ENCODE measurements at regions not wholly inside any gene's neighbourhood (a gene's known extent, or its start where the extent isn't known, plus 50 kb on each side); places are given as distances from the start of the nearest gene placed in this dataset.
"Not testable (repeated sequence)": the region's sequence is repeated elsewhere in the genome, so short reads cannot be mapped to it uniquely, and the experiment has no call there.

DNA sequence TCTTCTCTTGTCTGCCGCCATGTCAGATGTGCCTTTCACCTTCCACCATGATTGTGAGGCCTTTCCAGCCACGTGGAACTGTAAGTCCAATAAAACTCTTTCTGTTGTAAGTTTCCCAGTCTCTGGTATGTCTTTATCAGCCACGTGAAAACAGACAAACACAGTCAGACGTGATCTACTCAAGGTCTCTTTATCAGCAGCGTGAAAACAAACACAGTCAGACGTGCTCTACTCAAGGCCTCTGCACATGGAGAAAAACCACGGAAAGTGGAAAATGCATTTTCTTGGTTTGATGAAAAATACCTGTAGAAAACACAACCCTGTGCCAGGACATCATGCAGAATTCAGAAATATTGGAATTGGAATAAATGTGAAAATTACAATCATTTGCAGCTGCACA lies 1115.7 kb downstream of the TMEM121 start:
- H3K27me3 ChIP-seq (ENCODE audit: control insufficient read depth in 3 of 3, insufficient read depth in 3 of 3, low read length in 2 of 3): no peaks in the 10 kb centered on the region
- ATAC-seq (ENCODE audit: insufficient read depth, low FRiP score): no peak

DNA sequence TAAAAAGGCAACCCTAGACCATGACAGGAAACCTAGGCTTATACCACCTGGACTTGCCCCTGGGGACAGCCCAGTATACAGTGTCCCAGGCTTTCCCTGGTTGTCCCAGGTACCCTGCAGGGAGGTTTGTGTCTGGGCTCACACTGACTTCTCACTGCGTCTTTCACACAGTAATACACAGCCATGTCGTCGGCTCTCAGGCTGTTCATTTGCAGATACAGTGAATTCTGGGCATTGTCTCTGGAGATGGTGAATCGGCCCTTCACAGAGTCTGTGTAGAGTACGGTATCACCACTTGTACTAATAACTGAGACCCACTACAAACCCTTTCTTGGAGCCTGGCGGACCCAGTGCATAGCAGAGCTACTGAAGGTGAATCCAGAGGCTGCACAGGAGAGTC lies 1116.6 kb downstream of the TMEM121 start:
- ATAC-seq (ENCODE audit: insufficient read depth, low FRiP score); H3K9me3 ChIP-seq (ENCODE audit: control insufficient read depth in 4 of 4, insufficient read depth in 3 of 4, low read length in 3 of 4); H3K27me3 ChIP-seq (ENCODE audit: control insufficient read depth in 3 of 3, insufficient read depth in 3 of 3, low read length in 2 of 3); DNase-seq; H3K4me1 ChIP-seq (ENCODE audit: control insufficient read depth in 5 of 5, insufficient read depth in 5 of 5, low read length in 5 of 5); H3K36me3 ChIP-seq (ENCODE audit: control insufficient read depth in 4 of 4, insufficient read depth in 4 of 4, low read length in 4 of 4); H3K27ac ChIP-seq (ENCODE audit: low read depth in 1 of 2, low read length in 1 of 2); H3K4me3 ChIP-seq; H3K9ac ChIP-seq (ENCODE audit: insufficient read depth in 1 of 2, low read length in 2 of 2): not testable (repeated sequence)
- 64 to 72% methylated on average over 3 to 6 of the region's 6 CpGs for WGBS, 2 donors

More for the DNA sequence above, 1115.7 kb downstream of the TMEM121 start:
- 58 to 64% methylated on average over 7 of the region's 7 CpGs for WGBS, 2 donors
- TF ChIP-seq, protein P1, sequence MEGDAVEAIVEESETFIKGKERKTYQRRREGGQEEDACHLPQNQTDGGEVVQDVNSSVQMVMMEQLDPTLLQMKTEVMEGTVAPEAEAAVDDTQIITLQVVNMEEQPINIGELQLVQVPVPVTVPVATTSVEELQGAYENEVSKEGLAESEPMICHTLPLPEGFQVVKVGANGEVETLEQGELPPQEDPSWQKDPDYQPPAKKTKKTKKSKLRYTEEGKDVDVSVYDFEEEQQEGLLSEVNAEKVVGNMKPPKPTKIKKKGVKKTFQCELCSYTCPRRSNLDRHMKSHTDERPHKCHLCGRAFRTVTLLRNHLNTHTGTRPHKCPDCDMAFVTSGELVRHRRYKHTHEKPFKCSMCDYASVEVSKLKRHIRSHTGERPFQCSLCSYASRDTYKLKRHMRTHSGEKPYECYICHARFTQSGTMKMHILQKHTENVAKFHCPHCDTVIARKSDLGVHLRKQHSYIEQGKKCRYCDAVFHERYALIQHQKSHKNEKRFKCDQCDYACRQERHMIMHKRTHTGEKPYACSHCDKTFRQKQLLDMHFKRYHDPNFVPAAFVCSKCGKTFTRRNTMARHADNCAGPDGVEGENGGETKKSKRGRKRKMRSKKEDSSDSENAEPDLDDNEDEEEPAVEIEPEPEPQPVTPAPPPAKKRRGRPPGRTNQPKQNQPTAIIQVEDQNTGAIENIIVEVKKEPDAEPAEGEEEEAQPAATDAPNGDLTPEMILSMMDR (IDR thresholded peaks at IDR 0.05; ENCODE audit: control extremely low read depth, extremely low read depth): no peak
- H3K4me1 ChIP-seq (ENCODE audit: control insufficient read depth in 5 of 5, insufficient read depth in 5 of 5, low read length in 5 of 5): no peaks in the 10 kb centered on the region
- peaks cover 0 to 3% (median 1%) of the 10 kb centered on the region in 4 donors for H3K9me3 ChIP-seq (ENCODE audit: control insufficient read depth in 4 of 4, insufficient read depth in 3 of 4, low read length in 3 of 4)
- no peaks in the 10 kb centered on the region for H3K36me3 ChIP-seq (ENCODE audit: control insufficient read depth in 4 of 4, insufficient read depth in 4 of 4, low read length in 4 of 4)
- no peak overlapping the region for H3K4me3 ChIP-seq
- H3K27ac ChIP-seq (ENCODE audit: low read depth in 1 of 2, low read length in 1 of 2): no peak overlapping the region
- H3K9ac ChIP-seq (ENCODE audit: insufficient read depth in 1 of 2, low read length in 2 of 2): no peak overlapping the region
- no peak for DNase-seq

DNA sequence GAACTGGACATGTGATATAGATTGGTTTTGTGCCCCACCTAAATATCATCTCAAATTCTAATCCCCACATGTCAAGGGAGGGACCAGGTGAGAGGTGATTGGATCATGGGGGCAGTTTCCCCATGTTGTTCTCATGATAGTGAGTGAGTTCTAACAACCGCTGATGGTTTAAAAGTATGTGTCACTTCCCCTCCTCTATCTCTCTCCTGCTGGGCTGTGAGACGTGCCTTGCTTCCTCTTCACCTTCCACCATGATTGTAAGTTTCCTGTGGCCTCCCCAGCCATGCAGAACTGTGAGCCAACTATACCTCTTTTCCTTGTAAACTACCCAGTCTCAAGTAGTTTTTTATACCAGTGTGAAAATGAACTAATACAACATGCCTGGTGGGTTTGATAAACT lies 1122.5 kb downstream of the TMEM121 start:
- H3K9me3 ChIP-seq (ENCODE audit: control insufficient read depth in 4 of 4, insufficient read depth in 3 of 4, low read length in 3 of 4); H3K27ac ChIP-seq (ENCODE audit: low read depth in 1 of 2, low read length in 1 of 2); ATAC-seq (ENCODE audit: insufficient read depth, low FRiP score); H3K9ac ChIP-seq (ENCODE audit: insufficient read depth in 1 of 2, low read length in 2 of 2); H3K36me3 ChIP-seq (ENCODE audit: control insufficient read depth in 4 of 4, insufficient read depth in 4 of 4, low read length in 4 of 4); H3K4me3 ChIP-seq; DNase-seq; H3K27me3 ChIP-seq (ENCODE audit: control insufficient read depth in 3 of 3, insufficient read depth in 3 of 3, low read length in 2 of 3); H3K4me1 ChIP-seq (ENCODE audit: control insufficient read depth in 5 of 5, insufficient read depth in 5 of 5, low read length in 5 of 5): not testable (repeated sequence)
- 18 to 19% methylated on average over 2 of the region's 2 CpGs for WGBS, 2 donors

DNA sequence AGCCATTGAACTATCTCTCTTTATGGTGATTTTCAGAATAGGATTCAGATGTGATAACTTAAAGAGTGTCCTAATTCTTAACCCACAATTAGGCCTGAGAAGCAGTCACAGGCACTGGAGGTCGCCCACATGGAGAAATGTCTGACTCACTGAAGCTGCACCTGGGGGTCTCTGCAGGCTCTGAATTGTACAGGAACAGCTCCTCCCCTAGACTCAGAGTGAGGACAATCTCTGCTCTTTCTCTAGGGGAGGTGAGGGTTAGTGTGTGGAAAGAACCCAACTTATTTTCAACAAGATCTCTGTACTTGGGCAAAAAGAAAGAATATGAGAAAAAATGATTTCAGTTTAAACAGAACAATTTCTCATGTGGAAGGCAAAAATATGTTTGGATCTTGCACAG lies 1124.6 kb downstream of the TMEM121 start:
- H3K4me3 ChIP-seq: no peak overlapping the region
- no peak for ATAC-seq (ENCODE audit: insufficient read depth, low FRiP score)
- DNase-seq: no peak
- H3K27me3 ChIP-seq (ENCODE audit: control insufficient read depth in 3 of 3, insufficient read depth in 3 of 3, low read length in 2 of 3): peaks cover 0 to 3% (median 0%) of the 10 kb centered on the region in 3 donors
- no peak overlapping the region for H3K9ac ChIP-seq (ENCODE audit: insufficient read depth in 1 of 2, low read length in 2 of 2)
- no peaks in the 10 kb centered on the region for H3K36me3 ChIP-seq (ENCODE audit: control insufficient read depth in 4 of 4, insufficient read depth in 4 of 4, low read length in 4 of 4)
- 33 to 36% methylated on average over 1 of the region's 1 CpG for WGBS, 2 donors
- H3K4me1 ChIP-seq (ENCODE audit: control insufficient read depth in 5 of 5, insufficient read depth in 5 of 5, low read length in 5 of 5): no peaks in the 10 kb centered on the region
- TF ChIP-seq, protein P1 (IDR thresholded peaks at IDR 0.05; ENCODE audit: control extremely low read depth, extremely low read depth): no peak
- H3K27ac ChIP-seq (ENCODE audit: low read depth in 1 of 2, low read length in 1 of 2): no peak overlapping the region
- peaks cover 0 to 3% (median 0%) of the 10 kb centered on the region in 4 donors for H3K9me3 ChIP-seq (ENCODE audit: control insufficient read depth in 4 of 4, insufficient read depth in 3 of 4, low read length in 3 of 4)

DNA sequence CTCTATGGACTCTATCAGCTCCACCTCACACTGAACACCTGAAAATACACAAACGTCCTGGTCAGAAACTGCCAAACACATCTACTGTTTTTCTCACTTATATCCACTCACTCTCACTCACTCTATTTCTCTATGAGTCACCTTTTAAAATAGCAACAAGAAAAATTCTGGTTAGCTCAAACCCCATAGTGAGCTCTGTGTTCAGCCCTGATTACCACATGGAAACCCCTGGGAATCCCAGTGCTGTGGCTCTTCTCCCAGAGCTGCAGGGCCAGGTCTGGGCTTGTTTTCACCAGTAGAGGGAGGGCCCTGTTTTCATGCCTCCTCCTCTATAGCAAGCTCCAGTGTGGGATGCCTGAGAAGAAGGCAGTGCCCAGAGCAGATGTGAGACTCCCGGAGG lies 1126.1 kb downstream of the TMEM121 start:
- WGBS, 2 donors: 60 to 74% methylated on average over 2 of the region's 2 CpGs
- H3K36me3 ChIP-seq (ENCODE audit: control insufficient read depth in 4 of 4, insufficient read depth in 4 of 4, low read length in 4 of 4): no peaks in the 10 kb centered on the region
- H3K27me3 ChIP-seq (ENCODE audit: control insufficient read depth in 3 of 3, insufficient read depth in 3 of 3, low read length in 2 of 3): peaks cover 0 to 3% (median 0%) of the 10 kb centered on the region in 3 donors
- no peak overlapping the region for H3K27ac ChIP-seq (ENCODE audit: low read depth in 1 of 2, low read length in 1 of 2)
- DNase-seq (no peak), ATAC-seq (ENCODE audit: insufficient read depth, low FRiP score) (no peak)
- TF ChIP-seq, protein P1 (IDR thresholded peaks at IDR 0.05; ENCODE audit: control extremely low read depth, extremely low read depth): no peak
- no peak overlapping the region for H3K9ac ChIP-seq (ENCODE audit: insufficient read depth in 1 of 2, low read length in 2 of 2)
- H3K9me3 ChIP-seq (ENCODE audit: control insufficient read depth in 4 of 4, insufficient read depth in 3 of 4, low read length in 3 of 4): peaks cover 0 to 3% (median 0%) of the 10 kb centered on the region in 4 donors
- no peak overlapping the region for H3K4me3 ChIP-seq
- H3K4me1 ChIP-seq (ENCODE audit: control insufficient read depth in 5 of 5, insufficient read depth in 5 of 5, low read length in 5 of 5): no peaks in the 10 kb centered on the region
